Stomach smooth muscle (tissue), 2 donors: ENCODE measurements at regions not wholly inside any gene's neighbourhood (a gene's known extent, or its start where the extent isn't known, plus 50 kb on each side); places are given as distances from the start of the nearest gene placed in this dataset.

Source experiments
- H3K27ac ChIP-seq: one replicate; pipeline ENCODE4 v1.7.0; 2013; ENCODE audit warnings: mild to moderate bottlenecking, low read length, inconsistent platforms
- H3K27me3 ChIP-seq, 2 donors: one replicate each; pipeline ENCODE4 v1.7.0; 2013; ENCODE audit warnings: low read length in 2 of 2; ENCODE audit not compliant: insufficient read depth in 2 of 2, control insufficient read depth in 1 of 2
- H3K36me3 ChIP-seq, 2 donors: one replicate each; pipeline ENCODE4 v1.7.0; 2013; ENCODE audit warnings: low read length in 2 of 2; ENCODE audit not compliant: control insufficient read depth in 2 of 2, insufficient read depth in 2 of 2
- H3K4me1 ChIP-seq: one replicate; pipeline ENCODE4 v1.7.0; 2013; ENCODE audit warnings: low read length; ENCODE audit not compliant: control insufficient read depth, insufficient read depth
- H3K4me3 ChIP-seq, 2 donors: one replicate each; pipeline ENCODE4 v1.7.0; 2013; ENCODE audit warnings: low read length in 2 of 2
- H3K9ac ChIP-seq, 2 donors: one replicate each; pipeline ENCODE4 v1.7.0; 2013; ENCODE audit warnings: low read length in 2 of 2, mild to moderate bottlenecking in 1 of 2
- H3K9me3 ChIP-seq, 2 donors: one replicate each; pipeline ENCODE4 v1.7.0; 2013; ENCODE audit warnings: low read length in 2 of 2; ENCODE audit not compliant: control insufficient read depth in 2 of 2
- donor health status: healthy.
- donor health status: Pancreatic carcinoma.

GRCh38 chr1:186577633-186578032 lies 102.6 kb downstream of the PTGS2 start:
- Histone ChIP-seq H3K4me3 (no peak overlapping the region), H3K9me3 (no peaks in the 10 kb centered on the region), H3K4me1 (no peaks in the 10 kb centered on the region), H3K27ac (no peak overlapping the region), H3K36me3 (no peaks in the 10 kb centered on the region), H3K9ac (no peak overlapping the region), H3K27me3 (no peaks in the 10 kb centered on the region)

GRCh38 chr1:186577216-186577615 lies 103.0 kb downstream of the PTGS2 start:
- no peaks in the 10 kb centered on the region for H3K27me3 ChIP-seq
- H3K27ac ChIP-seq = no peak overlapping the region
- no peak overlapping the region for H3K9ac ChIP-seq
- H3K9me3 ChIP-seq = no peaks in the 10 kb centered on the region
- H3K36me3 ChIP-seq = no peaks in the 10 kb centered on the region
- no peak overlapping the region for H3K4me3 ChIP-seq
- H3K4me1 ChIP-seq = no peaks in the 10 kb centered on the region

GRCh38 chr1:186575348-186575747 lies 104.9 kb downstream of the PTGS2 start:
- no peaks in the 10 kb centered on the region for H3K9me3 ChIP-seq
- H3K4me1 ChIP-seq = no peaks in the 10 kb centered on the region
- H3K4me3 ChIP-seq = no peak overlapping the region
- H3K36me3 ChIP-seq = no peaks in the 10 kb centered on the region
- H3K9ac ChIP-seq = no peak overlapping the region
- no peak overlapping the region for H3K27ac ChIP-seq
- no peaks in the 10 kb centered on the region for H3K27me3 ChIP-seq

- Histone ChIP-seq H3K27me3 (no peaks in the 10 kb centered on the region), H3K27ac (no peak overlapping the region), H3K9ac (no peak overlapping the region), H3K4me3 (no peak overlapping the region), H3K36me3 (no peaks in the 10 kb centered on the region), H3K4me1 (no peaks in the 10 kb centered on the region), H3K9me3 (no peaks in the 10 kb centered on the region)
Measured at GRCh38 chr1:186574926-186575325, 105.3 kb downstream of the PTGS2 start.

- no peaks in the 10 kb centered on the region for H3K4me1 ChIP-seq
- H3K4me3 ChIP-seq = no peak overlapping the region
- H3K27me3 ChIP-seq = no peaks in the 10 kb centered on the region
- H3K36me3 ChIP-seq = no peaks in the 10 kb centered on the region
- H3K9ac ChIP-seq = no peak overlapping the region
- H3K27ac ChIP-seq = no peak overlapping the region
- no peaks in the 10 kb centered on the region for H3K9me3 ChIP-seq
Measured at GRCh38 chr1:186572509-186572908, 107.7 kb downstream of the PTGS2 start.

- Histone ChIP-seq H3K36me3 (no peaks in the 10 kb centered on the region), H3K27ac (no peak overlapping the region), H3K4me3 (no peak overlapping the region), H3K4me1 (no peaks in the 10 kb centered on the region), H3K27me3 (no peaks in the 10 kb centered on the region), H3K9me3 (no peaks in the 10 kb centered on the region), H3K9ac (no peak overlapping the region)
Measured at GRCh38 chr1:186571771-186572170, 108.5 kb downstream of the PTGS2 start.

- no peak overlapping the region for H3K9ac ChIP-seq
Measured at GRCh38 chr1:186569856-186570255, 108.9 kb upstream of the PDC start.

GRCh38 chr1:186568221-186568620 lies 107.3 kb upstream of the PDC start:
- H3K27me3 ChIP-seq = no peaks in the 10 kb centered on the region
- no peak overlapping the region for H3K9ac ChIP-seq
- H3K36me3 ChIP-seq = no peaks in the 10 kb centered on the region
- H3K4me3 ChIP-seq = no peak overlapping the region
- no peaks in the 10 kb centered on the region for H3K9me3 ChIP-seq
- no peak overlapping the region for H3K27ac ChIP-seq
- peaks cover 3% of the 10 kb centered on the region for H3K4me1 ChIP-seq

More at GRCh38 chr1:186569856-186570255, 108.9 kb upstream of the PDC start:
- H3K27me3 ChIP-seq = no peaks in the 10 kb centered on the region
- H3K27ac ChIP-seq = no peak overlapping the region
- no peak overlapping the region for H3K4me3 ChIP-seq
- no peaks in the 10 kb centered on the region for H3K9me3 ChIP-seq
- H3K36me3 ChIP-seq = no peaks in the 10 kb centered on the region
- H3K4me1 ChIP-seq = no peaks in the 10 kb centered on the region

- H3K27me3 ChIP-seq = no peaks in the 10 kb centered on the region
Measured at GRCh38 chr1:186566140-186566855, 105.4 kb upstream of the PDC start.

GRCh38 chr1:186564582-186564981 lies 103.7 kb upstream of the PDC start:
- H3K36me3 ChIP-seq = no peaks in the 10 kb centered on the region
- H3K4me1 ChIP-seq = peaks cover 3% of the 10 kb centered on the region
- H3K27ac ChIP-seq = no peak overlapping the region
- no peak overlapping the region for H3K9ac ChIP-seq
- no peaks in the 10 kb centered on the region for H3K27me3 ChIP-seq
- no peaks in the 10 kb centered on the region for H3K9me3 ChIP-seq
- no peak overlapping the region for H3K4me3 ChIP-seq

More at GRCh38 chr1:186566140-186566855, 105.4 kb upstream of the PDC start:
- Histone ChIP-seq H3K4me3 (no peak overlapping the region), H3K4me1 (peaks cover 3% of the 10 kb centered on the region), H3K9me3 (no peaks in the 10 kb centered on the region), H3K36me3 (no peaks in the 10 kb centered on the region), H3K9ac (no peak overlapping the region), H3K27ac (no peak overlapping the region)

GRCh38 chr1:186559601-186560116 lies 98.7 kb upstream of the PDC start:
- H3K9me3 ChIP-seq = no peaks in the 10 kb centered on the region
- H3K27me3 ChIP-seq = no peaks in the 10 kb centered on the region
- H3K36me3 ChIP-seq = no peaks in the 10 kb centered on the region
- H3K27ac ChIP-seq = no peak overlapping the region
- H3K9ac ChIP-seq = no peak overlapping the region
- no peak overlapping the region for H3K4me3 ChIP-seq
- H3K4me1 ChIP-seq = peaks cover 3% of the 10 kb centered on the region
